Peyer's patch (tissue), 4 donors: ENCODE measurements at regions not wholly inside any gene's neighbourhood (a gene's known extent, or its start where the extent isn't known, plus 50 kb on each side); places are given as distances from the start of the nearest gene placed in this dataset.

Source experiments
- POLR2A ChIP-seq, 2 donors: fragments of 450-650 bp; IDR thresholded peaks; one replicate each; pipeline ENCODE4 v1.5.1; 2017; ENCODE audit warnings: antibody characterized with exemption in 2 of 2, mild to moderate bottlenecking in 2 of 2, moderate library complexity in 2 of 2
- TF ChIP-seq, protein P1 (sequence below), 6 experiments: fragments of 450-650 bp in 4 of 6; fragments of 200-600 bp in 2 of 6; sonication (generic) in 1 of 6; IDR thresholded peaks; one replicate each; pipeline ENCODE4 v1.5.1; 2017 to 2019; ENCODE audit warnings: antibody characterized with exemption in 6 of 6, mild to moderate bottlenecking in 3 of 6, moderate library complexity in 1 of 6

DNA sequence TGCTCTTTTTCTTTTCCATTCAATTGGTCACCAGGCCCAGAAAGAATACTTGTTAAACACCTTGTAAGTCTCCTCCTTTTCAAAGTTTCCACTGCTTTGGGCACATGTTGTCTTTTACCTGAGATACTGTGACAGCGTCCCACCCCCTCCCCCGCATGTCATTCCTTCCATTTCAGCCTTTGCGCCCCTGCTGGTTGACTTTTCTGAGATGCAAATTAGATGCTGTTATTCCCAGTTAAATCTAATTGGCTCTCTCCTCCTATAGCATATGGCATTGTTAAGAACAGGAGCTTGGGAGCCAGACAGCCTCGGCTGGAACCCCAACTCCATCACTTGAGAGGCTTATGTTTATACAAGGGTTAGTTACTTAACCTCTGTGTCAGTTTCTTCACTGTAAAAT lies 80.3 kb upstream of the GAREM1 start:
- TF ChIP-seq, protein P1, sequence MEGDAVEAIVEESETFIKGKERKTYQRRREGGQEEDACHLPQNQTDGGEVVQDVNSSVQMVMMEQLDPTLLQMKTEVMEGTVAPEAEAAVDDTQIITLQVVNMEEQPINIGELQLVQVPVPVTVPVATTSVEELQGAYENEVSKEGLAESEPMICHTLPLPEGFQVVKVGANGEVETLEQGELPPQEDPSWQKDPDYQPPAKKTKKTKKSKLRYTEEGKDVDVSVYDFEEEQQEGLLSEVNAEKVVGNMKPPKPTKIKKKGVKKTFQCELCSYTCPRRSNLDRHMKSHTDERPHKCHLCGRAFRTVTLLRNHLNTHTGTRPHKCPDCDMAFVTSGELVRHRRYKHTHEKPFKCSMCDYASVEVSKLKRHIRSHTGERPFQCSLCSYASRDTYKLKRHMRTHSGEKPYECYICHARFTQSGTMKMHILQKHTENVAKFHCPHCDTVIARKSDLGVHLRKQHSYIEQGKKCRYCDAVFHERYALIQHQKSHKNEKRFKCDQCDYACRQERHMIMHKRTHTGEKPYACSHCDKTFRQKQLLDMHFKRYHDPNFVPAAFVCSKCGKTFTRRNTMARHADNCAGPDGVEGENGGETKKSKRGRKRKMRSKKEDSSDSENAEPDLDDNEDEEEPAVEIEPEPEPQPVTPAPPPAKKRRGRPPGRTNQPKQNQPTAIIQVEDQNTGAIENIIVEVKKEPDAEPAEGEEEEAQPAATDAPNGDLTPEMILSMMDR (IDR thresholded peaks at IDR 0.05) = no peak
- no peak for TF ChIP-seq POLR2A (IDR thresholded peaks at IDR 0.05)
